Keratinocyte (primary cell): ENCODE measurements at regions not wholly inside any gene's neighbourhood (a gene's known extent, or its start where the extent isn't known, plus 50 kb on each side); places are given as distances from the start of the nearest gene placed in this dataset.

ENCODE experiments used
- DNase-seq: peaks from one replicate; pipeline ENCODE4 v3.0.0-alpha.2; 2011; ENCODE audit warnings: low read depth, missing footprints, low spot score
- FAIRE-seq: peaks from 2 replicates; lab custom pipeline; 2011; peaks lifted over from hg19 to GRCh38; lab: Jason Lieb, UNC
- H2AFZ ChIP-seq: 2 replicates; pipeline ENCODE4 v1.6.0; 2012; ENCODE audit warnings: low read length, control low read depth, inconsistent platforms; ENCODE audit not compliant: control insufficient read depth
- H3K27ac ChIP-seq: 2 replicates; pipeline ENCODE4 v1.5.1; 2011; ENCODE audit warnings: low read length; ENCODE audit not compliant: control insufficient read depth, insufficient read depth
- H3K27me3 ChIP-seq: 3 replicates; pipeline ENCODE4 v1.6.0; 2011; ENCODE audit warnings: low read length; ENCODE audit not compliant: control insufficient read depth, insufficient read depth; ENCODE audit errors: extremely low read depth
- H3K36me3 ChIP-seq, 2 experiments: 2 replicates in 1 of 2; 3 replicates in 1 of 2; pipeline ENCODE4 v1.5.1; 2011; ENCODE audit warnings: low read length in 2 of 2, mild to moderate bottlenecking in 1 of 2; ENCODE audit not compliant: control insufficient read depth in 2 of 2, insufficient read depth in 2 of 2; ENCODE audit errors: extremely low read depth in 1 of 2
- H3K4me1 ChIP-seq: 3 replicates; pipeline ENCODE4 v1.5.1; 2011; ENCODE audit warnings: low read length; ENCODE audit not compliant: control insufficient read depth, insufficient read depth; ENCODE audit errors: extremely low read depth
- H3K4me2 ChIP-seq: 3 replicates; pipeline ENCODE4 v1.6.0; 2011; ENCODE audit warnings: low read depth, low read length; ENCODE audit not compliant: control insufficient read depth, insufficient read depth; ENCODE audit errors: extremely low read depth
- H3K4me3 ChIP-seq, 3 experiments: fragments of 200-600 bp in 1 of 3; sonication (generic) in 1 of 3; 2 replicates in 2 of 3; 3 replicates in 1 of 3; pipeline ENCODE4 v1.5.1; 2011 to 2016; ENCODE audit warnings: low read length in 3 of 3, mild to moderate bottlenecking in 3 of 3, control low read depth in 2 of 3, inconsistent platforms in 1 of 3, low read depth in 1 of 3, mixed read lengths in 1 of 3, mixed run types in 1 of 3, moderate library complexity in 1 of 3; ENCODE audit not compliant: control insufficient read depth in 2 of 3, insufficient read depth in 2 of 3; ENCODE audit errors: extremely low read depth in 1 of 3
- H3K79me2 ChIP-seq: 2 replicates; pipeline ENCODE4 v1.6.0; 2012; ENCODE audit warnings: low read length; ENCODE audit not compliant: control insufficient read depth, insufficient read depth
- H3K9ac ChIP-seq: 3 replicates; pipeline ENCODE4 v1.6.0; 2011; ENCODE audit warnings: low read length; ENCODE audit not compliant: control insufficient read depth, insufficient read depth; ENCODE audit errors: extremely low read depth
- H3K9me1 ChIP-seq: 3 replicates; pipeline ENCODE4 v1.6.0; 2011; ENCODE audit warnings: low read length; ENCODE audit not compliant: control insufficient read depth, insufficient read depth; ENCODE audit errors: extremely low read depth
- H3K9me3 ChIP-seq: 2 replicates; pipeline ENCODE4 v1.5.1; 2012; ENCODE audit warnings: low read depth, low read length; ENCODE audit not compliant: control insufficient read depth
- H4K20me1 ChIP-seq: 3 replicates; pipeline ENCODE4 v1.6.0; 2011; ENCODE audit warnings: low read length; ENCODE audit not compliant: control insufficient read depth, insufficient read depth; ENCODE audit errors: extremely low read depth
- EZH2 ChIP-seq: IDR thresholded peaks from one replicate; pipeline ENCODE4 v1.6.1; 2012; ENCODE audit warnings: inconsistent platforms, mild to moderate bottlenecking, low read length, moderate library complexity
- dilution Hi-C: fragments of 300-500 bp; cut with MboI; formaldehyde crosslinking; loops from one replicate; pipeline ENCODE4 v1.7.0; 2020; ENCODE audit warnings: low sequenced_read_pairs; ENCODE audit not compliant: extremely low pct_ligation_motif_present
- TF ChIP-seq, protein P1 (sequence below), 3 experiments: IDR thresholded peaks in 1 of 3; conservative IDR thresholded peaks in 1 of 3; optimal IDR thresholded peaks in 1 of 3; 2 replicates in 2 of 3; 3 replicates in 1 of 3; pipeline versions ENCODE3 to v1.5.1; 2011; ENCODE audit warnings: low read length in 3 of 3, mild to moderate bottlenecking in 3 of 3, moderate library complexity in 2 of 3, control low read depth in 1 of 3, inconsistent platforms in 1 of 3; ENCODE audit not compliant: insufficient read depth in 2 of 3; ENCODE audit errors: extremely low read depth in 1 of 3

DNA sequence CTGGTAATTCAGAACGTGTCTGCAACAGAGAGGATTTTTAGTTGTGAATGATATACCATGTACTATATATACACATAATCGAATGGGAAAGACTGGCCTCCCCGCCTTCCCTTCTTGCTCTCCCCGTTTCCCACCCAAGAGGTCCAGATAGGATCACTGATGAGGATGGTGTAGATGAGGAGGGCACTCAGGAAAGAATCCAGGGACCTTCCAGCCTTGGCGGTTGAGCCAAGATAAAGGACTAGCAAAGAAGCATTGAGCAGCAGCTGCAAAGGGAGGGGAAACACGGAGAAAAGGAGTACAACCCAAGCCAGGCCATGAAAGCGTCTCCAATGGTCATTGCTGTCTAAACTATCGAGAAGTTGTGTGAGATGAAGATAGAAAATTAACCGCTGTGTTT is 84.0 kb upstream of the EXOC2 start:
- DNase-seq (no peak), FAIRE-seq (no peak)
- no peak overlapping the region for H3K9ac ChIP-seq
- H3K4me2 ChIP-seq = no peak overlapping the region
- H3K4me1 ChIP-seq = no peaks in the 10 kb centered on the region
- H4K20me1 ChIP-seq = no peaks in the 10 kb centered on the region
- no peak overlapping the region for H3K4me3 ChIP-seq
- no peak for TF ChIP-seq EZH2
- TF ChIP-seq, protein P1, sequence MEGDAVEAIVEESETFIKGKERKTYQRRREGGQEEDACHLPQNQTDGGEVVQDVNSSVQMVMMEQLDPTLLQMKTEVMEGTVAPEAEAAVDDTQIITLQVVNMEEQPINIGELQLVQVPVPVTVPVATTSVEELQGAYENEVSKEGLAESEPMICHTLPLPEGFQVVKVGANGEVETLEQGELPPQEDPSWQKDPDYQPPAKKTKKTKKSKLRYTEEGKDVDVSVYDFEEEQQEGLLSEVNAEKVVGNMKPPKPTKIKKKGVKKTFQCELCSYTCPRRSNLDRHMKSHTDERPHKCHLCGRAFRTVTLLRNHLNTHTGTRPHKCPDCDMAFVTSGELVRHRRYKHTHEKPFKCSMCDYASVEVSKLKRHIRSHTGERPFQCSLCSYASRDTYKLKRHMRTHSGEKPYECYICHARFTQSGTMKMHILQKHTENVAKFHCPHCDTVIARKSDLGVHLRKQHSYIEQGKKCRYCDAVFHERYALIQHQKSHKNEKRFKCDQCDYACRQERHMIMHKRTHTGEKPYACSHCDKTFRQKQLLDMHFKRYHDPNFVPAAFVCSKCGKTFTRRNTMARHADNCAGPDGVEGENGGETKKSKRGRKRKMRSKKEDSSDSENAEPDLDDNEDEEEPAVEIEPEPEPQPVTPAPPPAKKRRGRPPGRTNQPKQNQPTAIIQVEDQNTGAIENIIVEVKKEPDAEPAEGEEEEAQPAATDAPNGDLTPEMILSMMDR (optimal IDR thresholded peaks at IDR 0.05 in 1 of 3, IDR thresholded peaks at IDR 0.05 in 1 of 3, conservative IDR thresholded peaks at IDR 0.05 in 1 of 3; ENCODE audit: extremely low read depth in 1 of 3, insufficient read depth in 2 of 3, low read length in 3 of 3) = no peak
- no peaks in the 10 kb centered on the region for H3K79me2 ChIP-seq
- no peak overlapping the region for H3K27ac ChIP-seq
- H3K9me3 ChIP-seq = no peaks in the 10 kb centered on the region
- H3K9me1 ChIP-seq = no peaks in the 10 kb centered on the region
- H2AFZ ChIP-seq = no peak overlapping the region
- no peaks in the 10 kb centered on the region for H3K36me3 ChIP-seq
- no peaks in the 10 kb centered on the region for H3K27me3 ChIP-seq
- dilution Hi-C loops = no loop called here

GRCh38 chr6:776528-776931 is 83.6 kb upstream of the EXOC2 start:
- dilution Hi-C loops = no loop called here
- Histone ChIP-seq H3K4me1 (no peaks in the 10 kb centered on the region), H3K9me3 (no peaks in the 10 kb centered on the region), H3K27me3 (no peaks in the 10 kb centered on the region), H3K4me2 (no peak overlapping the region), H3K79me2 (no peaks in the 10 kb centered on the region), H3K4me3 (no peak overlapping the region), H3K9me1 (no peaks in the 10 kb centered on the region), H3K36me3 (no peaks in the 10 kb centered on the region), H2AFZ (no peak overlapping the region), H3K27ac (no peak overlapping the region), H3K9ac (no peak overlapping the region), H4K20me1 (no peaks in the 10 kb centered on the region)
- TF ChIP-seq, protein P1 (optimal IDR thresholded peaks at IDR 0.05 in 1 of 3, IDR thresholded peaks at IDR 0.05 in 1 of 3, conservative IDR thresholded peaks at IDR 0.05 in 1 of 3; ENCODE audit: extremely low read depth in 1 of 3, insufficient read depth in 2 of 3, low read length in 3 of 3) = no peak
- no peak for TF ChIP-seq EZH2
- DNase-seq (no peak), FAIRE-seq (no peak)
